Dermis microvascular lymphatic vessel endothelial cell (primary cell): ENCODE measurements at regions not wholly inside any gene's neighbourhood (a gene's known extent, or its start where the extent isn't known, plus 50 kb on each side); places are given as distances from the start of the nearest gene placed in this dataset.

Experiments
- DNase-seq, 2 donors: peaks; one replicate each; pipeline versions ENCODE4 v3.0.0 to v3.0.0-alpha.2; 2010; ENCODE audit warnings: low read depth in 2 of 2

DNA sequence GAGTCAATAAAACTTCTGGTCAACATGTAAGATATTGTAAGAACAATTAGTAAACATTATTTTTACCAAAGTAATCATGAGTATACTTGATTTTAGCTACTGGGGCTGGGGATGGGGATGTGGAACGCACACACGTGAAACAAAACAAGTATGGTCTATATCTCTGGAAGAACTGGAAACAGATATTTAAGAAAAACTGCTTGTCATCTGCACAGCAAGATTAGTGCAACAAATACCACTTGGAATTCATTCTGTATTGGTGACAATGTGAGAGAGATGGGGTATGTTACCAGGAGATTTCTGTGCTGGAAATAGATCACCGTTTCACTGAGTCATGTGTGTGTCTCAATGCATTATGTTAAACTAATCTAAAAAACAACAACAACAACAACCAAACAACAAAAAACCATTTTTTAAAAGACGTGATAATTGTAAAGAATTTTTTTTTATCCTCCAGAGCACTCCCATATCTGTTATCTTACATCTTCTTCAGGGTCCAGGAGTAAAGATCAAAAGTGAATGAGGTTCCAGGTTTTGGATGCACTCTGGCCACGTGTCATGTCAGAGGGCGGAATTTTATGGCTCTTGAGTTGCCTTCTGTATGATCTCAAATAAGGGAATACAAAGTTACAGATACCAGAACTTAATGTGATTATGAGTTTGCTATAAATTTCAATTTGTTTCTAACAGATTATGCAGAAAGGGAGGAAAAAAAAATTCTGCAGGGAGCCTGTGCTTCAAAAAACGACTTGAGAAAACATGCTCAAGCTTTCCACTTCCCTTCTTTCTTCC lies 153.0 kb downstream of the BBOX1 start:
- no peak for DNase-seq

DNA sequence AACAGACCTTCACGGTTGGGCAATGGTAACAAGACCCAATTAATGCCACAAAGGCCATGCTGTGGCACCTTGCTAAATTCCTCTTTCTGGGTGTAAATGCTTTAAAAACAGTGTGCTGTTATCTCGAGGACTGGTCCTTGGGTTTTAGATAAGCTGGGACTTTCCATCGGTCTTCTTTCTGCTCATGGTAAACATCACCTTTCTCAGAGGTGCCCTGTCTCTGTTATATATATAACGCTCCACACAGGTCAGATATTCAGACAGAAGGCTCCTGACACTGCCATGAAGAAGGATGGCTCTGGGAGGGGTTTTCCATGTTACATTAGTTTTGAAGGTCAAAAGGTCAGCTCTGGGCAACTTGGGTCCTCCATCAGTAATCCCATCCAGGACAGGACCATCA lies 151.6 kb downstream of the BBOX1 start:
- DNase-seq: no peak

DNA sequence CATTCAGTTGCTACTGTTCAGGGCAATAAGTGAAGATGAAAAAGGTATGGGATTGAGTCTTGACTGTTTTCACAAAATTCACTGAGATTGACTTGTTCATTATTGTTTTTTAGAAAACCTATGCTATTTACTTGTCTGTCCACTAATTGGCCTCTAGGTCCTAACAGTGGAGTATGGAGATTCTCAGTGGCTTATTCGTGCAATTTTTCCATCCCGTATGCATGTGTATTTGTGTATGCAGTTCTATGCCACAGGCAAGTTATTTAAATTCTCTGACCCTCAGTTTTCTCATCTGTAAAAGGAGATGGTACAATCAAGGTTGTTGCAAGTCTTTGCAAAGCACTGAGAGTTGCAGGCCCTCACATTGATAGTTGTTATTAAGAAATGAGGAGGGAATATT lies 151.0 kb downstream of the BBOX1 start:
- DNase-seq: no peak

DNA sequence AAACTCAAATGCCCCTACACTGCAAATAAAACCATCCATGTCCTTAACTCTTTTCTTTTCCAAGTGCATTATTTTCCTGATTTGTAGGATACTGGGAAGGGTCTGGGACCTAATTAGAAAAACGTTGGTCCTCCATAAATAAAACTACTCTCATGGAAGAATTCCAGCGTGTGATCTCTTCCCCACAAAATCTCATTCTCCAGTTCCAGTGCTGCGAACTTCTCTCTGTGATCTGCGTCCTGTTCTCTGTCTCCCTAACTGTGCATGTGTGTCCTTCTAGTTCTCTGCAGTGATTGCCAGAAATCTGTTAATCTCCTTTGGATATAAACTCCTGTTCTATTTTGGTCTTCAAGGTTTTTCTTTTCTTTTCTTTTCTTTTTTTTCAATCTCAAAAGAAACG lies 148.1 kb downstream of the BBOX1 start:
- no peak for DNase-seq

- no peak for DNase-seq
These were observed 147.4 kb downstream of the BBOX1 start for GRCh38 chr11:27187848-27188621.

DNA sequence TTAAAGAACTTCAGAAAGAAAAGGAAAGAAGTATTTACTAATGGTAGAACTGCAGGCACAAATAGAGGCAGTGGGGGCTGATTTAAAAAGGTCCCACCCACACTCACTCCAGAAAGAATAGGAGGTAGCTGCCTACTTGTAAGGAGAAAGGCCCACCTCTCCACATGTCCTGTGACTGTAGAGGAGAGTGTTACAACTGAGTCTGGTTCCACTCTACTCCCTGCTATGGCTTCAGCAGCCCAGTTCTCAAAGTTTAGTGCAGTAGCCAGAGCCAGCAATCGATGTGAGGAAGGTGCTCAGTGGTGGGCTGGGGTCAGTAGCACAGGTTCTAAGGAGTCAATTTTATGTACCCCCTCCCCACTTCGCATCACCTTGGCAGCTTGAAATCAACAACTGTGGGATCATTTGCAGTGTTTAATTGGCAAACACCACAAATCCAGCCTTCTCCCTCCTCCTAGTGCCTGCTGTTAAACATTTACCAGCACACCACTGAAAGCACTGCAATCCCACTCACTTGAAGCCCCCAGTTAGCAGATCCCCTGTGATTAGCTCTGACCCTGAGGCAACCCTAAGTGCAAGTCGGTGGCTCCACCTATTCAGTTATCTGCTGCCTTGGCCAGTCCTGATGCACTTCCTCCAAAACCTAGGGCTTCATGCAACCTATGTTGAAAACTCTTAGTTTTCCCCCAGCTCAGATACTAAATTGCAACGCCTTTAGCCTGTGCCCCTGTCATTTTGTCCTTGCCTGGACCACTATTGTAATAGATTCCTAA lies 146.6 kb downstream of the BBOX1 start:
- DNase-seq: no peak

DNA sequence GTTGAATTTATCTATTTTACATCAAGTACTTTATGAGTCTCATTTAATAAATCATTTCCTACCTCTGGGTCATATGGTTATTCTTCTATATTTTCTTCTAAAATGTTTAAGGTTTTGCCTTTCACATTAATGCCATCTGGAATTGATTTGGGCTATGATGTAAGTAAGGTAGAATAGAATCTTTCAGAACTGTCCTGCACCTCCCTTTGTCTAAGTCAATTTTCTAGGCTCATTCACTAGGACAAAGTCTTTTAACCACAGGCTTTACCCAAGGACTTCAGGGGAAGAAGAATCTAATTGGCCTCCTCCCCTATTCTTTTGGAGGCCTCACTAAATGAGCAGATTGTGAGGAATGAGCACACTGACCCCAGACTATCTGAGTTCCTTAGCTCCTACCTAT lies 146.0 kb downstream of the BBOX1 start:
- no peak for DNase-seq

GRCh38 chr11:27184458-27185312 lies 144.1 kb downstream of the BBOX1 start:
- no peak for DNase-seq

- DNase-seq: peak; percentile 48 to 67
These were observed 143.2 kb downstream of the BBOX1 start for GRCh38 chr11:27183672-27184457.

DNA sequence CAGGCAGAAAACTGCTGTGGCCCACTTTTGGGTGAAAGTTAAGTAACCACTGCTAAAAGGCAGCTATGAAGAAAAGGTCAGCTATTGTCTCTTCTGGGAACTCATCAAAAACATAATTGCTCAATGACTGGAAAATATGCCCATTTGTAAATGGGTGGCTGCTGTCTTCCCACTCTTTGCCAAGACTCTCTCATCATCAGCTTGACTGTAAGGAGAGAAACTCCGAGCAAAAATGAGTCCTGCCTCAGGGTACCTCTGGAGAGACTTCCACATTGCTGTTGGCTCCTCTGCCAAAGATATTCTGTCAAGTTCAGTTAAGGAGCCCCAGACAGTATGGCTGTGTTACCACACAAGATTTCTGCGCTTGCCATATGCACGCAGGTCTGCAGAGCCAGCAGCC lies 138.7 kb downstream of the BBOX1 start:
- DNase-seq: no peak

DNA sequence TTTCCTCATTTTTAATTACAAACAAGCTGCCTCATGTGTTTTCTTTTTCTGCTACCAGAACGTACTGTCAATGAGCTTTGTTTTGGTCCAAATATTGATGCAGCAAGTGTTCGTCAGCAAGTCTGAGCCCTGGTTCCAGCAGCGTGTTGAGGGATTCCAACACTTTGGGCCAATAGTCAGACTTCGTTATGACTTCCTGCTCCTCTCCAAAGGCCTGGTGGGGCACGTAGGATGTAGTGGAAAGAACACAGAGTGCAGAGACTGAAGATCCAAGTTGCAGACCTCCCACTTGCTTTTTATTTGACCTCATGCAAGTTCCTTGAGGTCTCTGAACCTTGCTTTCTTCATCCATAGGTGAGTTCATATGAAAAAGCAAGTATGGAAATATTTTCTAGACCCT lies 138.2 kb downstream of the BBOX1 start:
- no peak for DNase-seq
